PC-9 (cell line): ENCODE measurements at regions not wholly inside any gene's neighbourhood (a gene's known extent, or its start where the extent isn't known, plus 50 kb on each side); places are given as distances from the start of the nearest gene placed in this dataset.

Experiments used
- CTCF ChIP-seq: fragments of 200-600 bp; sonication (generic); conservative IDR thresholded peaks from 2 replicates; pipeline ENCODE4 v1.6.1; 2017; ENCODE audit warnings: mixed run types, antibody characterized with exemption, mild to moderate bottlenecking, moderate library complexity
- EZH2 ChIP-seq: fragments of 200-600 bp; sonication (generic); IDR thresholded peaks from 2 replicates; pipeline ENCODE4 v1.8.0; 2017; ENCODE audit warnings: antibody characterized with exemption, low read depth

GRCh38 chr16:65634833-65635232 is 513.0 kb upstream of the CDH11 start:
- no peak for TF ChIP-seq CTCF
- TF ChIP-seq EZH2, result no peak
